ENCODE measurements at regions not wholly inside any gene's neighbourhood (a gene's known extent, or its start where the extent isn't known, plus 50 kb on each side); places are given as distances from the start of the nearest gene placed in this dataset.
A peak's percentile ranks its signal among the peaks of the same experiment; 100 is the strongest.

DNA sequence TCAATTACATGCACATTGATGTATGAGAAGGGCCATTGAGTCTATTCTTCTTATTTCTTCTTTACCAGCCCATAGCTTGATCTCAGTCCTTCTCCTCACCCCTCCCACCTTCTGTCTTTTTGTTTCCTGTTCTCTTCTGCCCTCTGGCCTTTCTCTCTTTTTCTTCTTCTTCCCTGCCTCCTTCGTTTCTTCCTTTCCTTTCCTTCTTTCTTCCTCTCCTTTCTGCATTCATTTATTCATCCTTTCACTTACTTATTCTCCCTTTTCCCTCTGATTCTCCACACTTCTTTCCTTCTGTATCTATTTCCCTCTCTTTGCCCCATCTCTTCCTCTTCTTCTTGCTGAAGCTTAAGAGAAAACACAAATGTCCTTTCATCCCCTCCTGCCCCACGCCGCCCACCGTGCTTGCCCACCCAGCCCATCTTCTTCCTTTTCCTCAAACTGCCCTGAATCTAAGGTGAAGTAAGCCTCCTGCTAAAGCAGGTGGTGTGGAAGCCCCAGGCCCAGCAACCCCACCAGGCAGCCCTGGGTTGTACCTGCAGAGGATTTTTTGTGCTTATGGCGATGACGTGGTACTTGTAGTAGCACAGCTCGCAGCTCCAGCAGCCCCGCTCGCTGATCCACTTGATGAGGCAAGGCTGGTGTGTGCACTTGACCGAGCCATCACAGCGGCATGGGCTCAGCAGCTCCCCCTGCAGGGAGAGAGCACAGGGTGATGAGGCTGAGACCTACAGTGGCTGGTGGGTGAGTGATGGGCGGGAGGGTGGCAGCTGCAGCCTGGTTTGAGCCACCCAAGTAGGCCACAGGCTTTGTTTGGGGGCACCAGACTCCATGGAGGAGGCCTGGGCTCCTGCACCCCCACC is 89.0 kb downstream of the MARCHF4 start:
- intact Hi-C loops (cut with DNase I; ENCODE audit: low total_unique reads) = no loop called here
- no peak overlapping the region for H3K4me3 ChIP-seq

DNA sequence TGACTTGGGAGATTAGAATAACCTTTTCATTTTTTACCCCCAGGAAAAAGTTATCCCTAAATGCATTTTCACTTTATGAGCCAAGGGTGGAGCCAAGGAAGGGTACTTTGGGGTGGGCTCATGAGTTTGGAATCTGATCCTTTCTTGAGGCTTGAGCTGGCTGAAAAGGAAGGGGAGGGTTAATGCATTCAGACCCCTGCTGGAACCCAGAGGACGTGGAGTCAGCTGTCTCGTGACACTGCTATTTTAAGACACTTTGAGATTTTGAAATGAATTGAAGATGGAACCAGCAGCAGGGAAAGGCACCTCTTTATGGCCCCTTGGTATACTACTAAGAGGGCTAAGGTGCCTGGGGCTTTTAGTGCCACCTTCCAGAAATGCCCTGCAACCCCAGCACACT is 90.4 kb downstream of the MARCHF4 start:
- WGBS, 5 donors = 22 to 46% (median 30%) methylated on average over 2 of the region's 2 CpGs
- DNase-seq = no peak
- Histone ChIP-seq H3K27ac (no peak overlapping the region), H3K4me3 (no peak overlapping the region), H3K36me3 (no peaks in the 10 kb centered on the region), H3K27me3 (replicated peaks in 1 of 7) (peaks cover 0 to 8% (median 0%) of the 10 kb centered on the region in 7 donors), H3K9me3 (no peaks in the 10 kb centered on the region), H3K4me1 (no peaks in the 10 kb centered on the region)
- intact Hi-C loops (cut with DNase I; ENCODE audit: low total_unique reads) = no loop called here
- TF ChIP-seq, protein P1, sequence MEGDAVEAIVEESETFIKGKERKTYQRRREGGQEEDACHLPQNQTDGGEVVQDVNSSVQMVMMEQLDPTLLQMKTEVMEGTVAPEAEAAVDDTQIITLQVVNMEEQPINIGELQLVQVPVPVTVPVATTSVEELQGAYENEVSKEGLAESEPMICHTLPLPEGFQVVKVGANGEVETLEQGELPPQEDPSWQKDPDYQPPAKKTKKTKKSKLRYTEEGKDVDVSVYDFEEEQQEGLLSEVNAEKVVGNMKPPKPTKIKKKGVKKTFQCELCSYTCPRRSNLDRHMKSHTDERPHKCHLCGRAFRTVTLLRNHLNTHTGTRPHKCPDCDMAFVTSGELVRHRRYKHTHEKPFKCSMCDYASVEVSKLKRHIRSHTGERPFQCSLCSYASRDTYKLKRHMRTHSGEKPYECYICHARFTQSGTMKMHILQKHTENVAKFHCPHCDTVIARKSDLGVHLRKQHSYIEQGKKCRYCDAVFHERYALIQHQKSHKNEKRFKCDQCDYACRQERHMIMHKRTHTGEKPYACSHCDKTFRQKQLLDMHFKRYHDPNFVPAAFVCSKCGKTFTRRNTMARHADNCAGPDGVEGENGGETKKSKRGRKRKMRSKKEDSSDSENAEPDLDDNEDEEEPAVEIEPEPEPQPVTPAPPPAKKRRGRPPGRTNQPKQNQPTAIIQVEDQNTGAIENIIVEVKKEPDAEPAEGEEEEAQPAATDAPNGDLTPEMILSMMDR (IDR thresholded peaks at IDR 0.05 in 8 of 11, conservative IDR thresholded peaks at IDR 0.05 in 3 of 11) = no peak
- TF ChIP-seq POLR2AphosphoS5 (IDR thresholded peaks at IDR 0.05) = no peak
- TF ChIP-seq POLR2A (IDR thresholded peaks at IDR 0.05) = no peak

More for the DNA sequence above, 89.0 kb downstream of the MARCHF4 start:
- Histone ChIP-seq H3K27me3 (replicated peaks in 1 of 7) (peaks cover 0 to 8% (median 0%) of the 10 kb centered on the region in 7 donors), H3K9me3 (no peaks in the 10 kb centered on the region), H3K27ac (no peak overlapping the region), H3K4me1 (no peaks in the 10 kb centered on the region), H3K36me3 (no peaks in the 10 kb centered on the region)
- DNase-seq = no peak
- 77 to 87% (median 81%) methylated on average over 10 to 12 of the region's 12 CpGs for WGBS, 5 donors
- TF ChIP-seq POLR2AphosphoS5 (IDR thresholded peaks at IDR 0.05) (no peak), POLR2A (IDR thresholded peaks at IDR 0.05) (no peak)
- TF ChIP-seq, protein P1 (IDR thresholded peaks at IDR 0.05 in 8 of 11, conservative IDR thresholded peaks at IDR 0.05 in 3 of 11) = peak in 1 of 11 experiments; percentile 8

DNA sequence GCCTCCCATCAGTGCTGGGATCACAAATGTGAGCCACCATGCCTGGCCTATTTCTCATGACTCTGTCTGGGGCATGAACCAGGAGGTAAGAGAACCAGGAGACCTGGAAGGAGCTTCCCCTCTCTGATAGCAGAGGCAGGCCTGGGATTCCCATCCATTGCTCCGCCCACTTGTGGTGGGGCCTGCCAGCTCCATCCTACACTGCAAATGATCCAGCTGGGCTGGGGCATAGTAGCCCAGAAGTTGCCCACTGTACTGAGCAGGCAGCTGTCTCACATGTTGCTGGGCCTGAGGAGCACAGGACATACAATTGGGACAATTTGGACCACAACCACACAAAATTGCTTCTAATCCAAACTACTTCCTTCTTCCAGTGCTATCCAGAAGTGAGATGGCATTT is 91.0 kb downstream of the MARCHF4 start:
- Histone ChIP-seq H3K4me3 (no peak overlapping the region), H3K27ac (no peak overlapping the region), H3K9me3 (no peaks in the 10 kb centered on the region), H3K36me3 (no peaks in the 10 kb centered on the region), H3K27me3 (replicated peaks in 1 of 7) (peaks cover 0 to 8% (median 0%) of the 10 kb centered on the region in 7 donors), H3K4me1 (no peaks in the 10 kb centered on the region)
- DNase-seq = no peak
- intact Hi-C loops (cut with DNase I; ENCODE audit: low total_unique reads) = no loop called here
- 89 to 100% (median 91%) methylated on average over 1 of the region's 1 CpG for WGBS, 5 donors
- TF ChIP-seq, protein P1 (IDR thresholded peaks at IDR 0.05 in 8 of 11, conservative IDR thresholded peaks at IDR 0.05 in 3 of 11) = no peak
- no peak for TF ChIP-seq POLR2AphosphoS5 (IDR thresholded peaks at IDR 0.05)
- no peak for TF ChIP-seq POLR2A (IDR thresholded peaks at IDR 0.05)

DNA sequence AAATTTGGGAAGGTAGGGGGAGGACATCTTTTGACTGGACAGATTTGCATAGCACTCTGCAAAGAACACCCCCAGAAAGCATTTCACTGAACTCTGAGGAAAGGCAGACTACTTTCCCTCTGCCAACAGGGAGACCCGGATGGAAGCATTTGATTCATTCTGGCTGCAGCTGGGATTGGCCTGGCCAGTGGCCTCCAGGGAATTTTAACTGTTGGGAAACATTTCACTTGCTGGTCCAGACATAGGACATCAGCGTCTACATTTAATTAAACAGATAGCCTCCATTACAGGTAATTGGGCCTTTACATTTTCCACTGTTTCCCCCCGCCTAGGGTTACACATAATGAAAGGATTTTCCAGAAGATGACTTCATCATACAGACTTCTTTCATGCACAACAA is 92.8 kb downstream of the MARCHF4 start:
- H3K36me3 ChIP-seq = no peaks in the 10 kb centered on the region
- DNase-seq = no peak
- TF ChIP-seq POLR2AphosphoS5 (IDR thresholded peaks at IDR 0.05) = no peak
- TF ChIP-seq, protein P1 (IDR thresholded peaks at IDR 0.05 in 8 of 11, conservative IDR thresholded peaks at IDR 0.05 in 3 of 11) = no peak
- no peak for TF ChIP-seq POLR2A (IDR thresholded peaks at IDR 0.05)
- no peaks in the 10 kb centered on the region for H3K4me1 ChIP-seq
- no peak overlapping the region for H3K27ac ChIP-seq
- intact Hi-C loops (cut with DNase I; ENCODE audit: low total_unique reads) = no loop called here
- no peaks in the 10 kb centered on the region for H3K9me3 ChIP-seq
- WGBS, 5 donors = 82 to 91% (median 88%) methylated on average over 3 of the region's 3 CpGs
- no peaks in the 10 kb centered on the region for H3K27me3 ChIP-seq (replicated peaks in 1 of 7)
- H3K4me3 ChIP-seq = no peak overlapping the region

Data from spleen (tissue), 11 donors.